Gastrocnemius medialis (tissue), 4 donors: ENCODE measurements at regions not wholly inside any gene's neighbourhood (a gene's known extent, or its start where the extent isn't known, plus 50 kb on each side); places are given as distances from the start of the nearest gene placed in this dataset.

ENCODE experiments used
- ATAC-seq, 2 donors: fragments of 150-250 bp; one replicate each; pipeline ENCODE4 v1.9.1; 2016
- DNase-seq, 2 donors: peaks; one replicate each; pipeline ENCODE4 v3.0.0-alpha.2; 2019
- H3K27ac ChIP-seq, 4 donors: fragments of 200-600 bp; sonication (generic); 1 replicate in 1 of 4; 2 replicates in 3 of 4; pipeline ENCODE4 v1.5.1; 2016 to 2018; ENCODE audit warnings: mild to moderate bottlenecking in 2 of 4, moderate library complexity in 1 of 4
- H3K27me3 ChIP-seq, 3 donors: fragments of 200-600 bp; sonication (generic) in 2 of 3; 1 replicate in 1 of 3; 2 replicates in 2 of 3; pipeline versions ENCODE4 v1.5.1 to v1.6.0; 2016 to 2019; ENCODE audit warnings: mild to moderate bottlenecking in 1 of 3, moderate library complexity in 1 of 3
- H3K36me3 ChIP-seq, 2 donors: fragments of 200-600 bp; sonication (generic) in 1 of 2; one replicate each; pipeline ENCODE4 v1.5.1; 2017 to 2018
- H3K4me1 ChIP-seq, 2 donors: fragments of 200-600 bp; sonication (generic) in 1 of 2; one replicate each; pipeline ENCODE4 v1.5.1; 2016 to 2017; ENCODE audit warnings: mild to moderate bottlenecking in 2 of 2
- H3K4me3 ChIP-seq, 4 donors: fragments of 200-600 bp; sonication (generic) in 3 of 4; 1 replicate in 1 of 4; 2 replicates in 3 of 4; pipeline ENCODE4 v1.5.1; 2016 to 2019; ENCODE audit warnings: mild to moderate bottlenecking in 2 of 4
- H3K9me3 ChIP-seq, 3 donors: fragments of 200-600 bp; sonication (generic) in 2 of 3; 1 replicate in 1 of 3; 2 replicates in 2 of 3; pipeline ENCODE4 v1.5.1; 2016 to 2019
- POLR2A ChIP-seq, 2 donors: fragments of 450-650 bp; IDR thresholded peaks; one replicate each; pipeline ENCODE4 v1.6.1; 2017; ENCODE audit warnings: antibody characterized with exemption in 2 of 2, mild to moderate bottlenecking in 2 of 2, moderate library complexity in 2 of 2
- in situ Hi-C, 4 donors: fragments of 200-750 bp; cut with MboI; loops; one replicate each; pipeline versions ENCODE4 v1.15.0 to v1.8.0; 2017; ENCODE audit warnings: low sequenced_read_pairs in 4 of 4
- intact Hi-C: fragments of 100-400 bp; cut with DNase I; formaldehyde crosslinking; loops from one replicate; pipeline ENCODE4 v1.15.1; 2023; ENCODE audit warnings: low total_unique reads
- TF ChIP-seq, protein P1 (sequence below), 5 experiments: fragments of 450-650 bp in 3 of 5; fragments of 200-600 bp in 2 of 5; sonication (generic) in 2 of 5; IDR thresholded peaks in 4 of 5; conservative IDR thresholded peaks in 1 of 5; 1 replicate in 4 of 5; 2 replicates in 1 of 5; pipeline ENCODE4 v1.5.1; 2016 to 2019; ENCODE audit warnings: antibody characterized with exemption in 5 of 5, mild to moderate bottlenecking in 3 of 5, moderate library complexity in 3 of 5

DNA sequence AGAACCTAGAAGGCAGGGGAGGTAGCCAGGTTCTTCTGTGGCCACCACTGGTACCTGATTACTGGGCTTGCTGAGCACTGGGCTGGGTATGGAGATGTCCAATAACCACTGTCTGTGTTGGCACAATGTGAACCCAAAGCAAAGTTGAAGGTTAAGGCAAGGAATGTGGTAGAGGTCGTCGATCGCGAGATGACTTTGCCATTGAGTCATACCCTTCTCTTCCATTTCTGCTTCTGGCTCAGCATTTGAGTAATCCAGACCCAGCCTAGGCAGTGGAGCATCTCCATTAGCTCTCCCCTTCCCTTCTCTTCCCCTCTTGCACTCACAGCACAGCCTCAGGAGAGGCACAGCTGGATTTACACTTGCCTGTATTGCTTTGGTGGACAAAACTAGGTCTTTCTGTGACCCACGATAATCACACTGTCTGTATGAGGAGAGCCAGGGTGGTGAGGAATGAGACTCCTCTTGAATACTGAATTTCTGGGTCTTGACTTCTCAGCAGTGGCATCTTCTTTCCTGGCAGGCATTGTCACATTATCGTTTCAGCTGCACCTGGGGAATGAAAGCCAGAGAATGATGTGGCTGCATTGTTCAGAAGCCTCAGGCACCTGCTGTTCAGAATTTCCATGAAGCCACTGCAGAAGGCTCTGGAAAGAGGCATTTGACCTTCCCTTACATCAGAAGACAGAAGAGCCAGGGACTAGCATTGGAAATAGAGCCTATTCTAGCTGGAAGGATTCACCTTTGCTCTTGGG is 272.6 kb downstream of the PDCD6IP start:
- in situ Hi-C loops (no loop called here), intact Hi-C loops (no loop called here)
- ATAC-seq (no peak), DNase-seq (no peak)
- Histone ChIP-seq H3K27me3 (no peaks in the 10 kb centered on the region), H3K27ac (no peak overlapping the region), H3K9me3 (no peaks in the 10 kb centered on the region), H3K4me3 (no peak overlapping the region), H3K36me3 (no peaks in the 10 kb centered on the region), H3K4me1 (no peaks in the 10 kb centered on the region)
- TF ChIP-seq, protein P1, sequence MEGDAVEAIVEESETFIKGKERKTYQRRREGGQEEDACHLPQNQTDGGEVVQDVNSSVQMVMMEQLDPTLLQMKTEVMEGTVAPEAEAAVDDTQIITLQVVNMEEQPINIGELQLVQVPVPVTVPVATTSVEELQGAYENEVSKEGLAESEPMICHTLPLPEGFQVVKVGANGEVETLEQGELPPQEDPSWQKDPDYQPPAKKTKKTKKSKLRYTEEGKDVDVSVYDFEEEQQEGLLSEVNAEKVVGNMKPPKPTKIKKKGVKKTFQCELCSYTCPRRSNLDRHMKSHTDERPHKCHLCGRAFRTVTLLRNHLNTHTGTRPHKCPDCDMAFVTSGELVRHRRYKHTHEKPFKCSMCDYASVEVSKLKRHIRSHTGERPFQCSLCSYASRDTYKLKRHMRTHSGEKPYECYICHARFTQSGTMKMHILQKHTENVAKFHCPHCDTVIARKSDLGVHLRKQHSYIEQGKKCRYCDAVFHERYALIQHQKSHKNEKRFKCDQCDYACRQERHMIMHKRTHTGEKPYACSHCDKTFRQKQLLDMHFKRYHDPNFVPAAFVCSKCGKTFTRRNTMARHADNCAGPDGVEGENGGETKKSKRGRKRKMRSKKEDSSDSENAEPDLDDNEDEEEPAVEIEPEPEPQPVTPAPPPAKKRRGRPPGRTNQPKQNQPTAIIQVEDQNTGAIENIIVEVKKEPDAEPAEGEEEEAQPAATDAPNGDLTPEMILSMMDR (IDR thresholded peaks at IDR 0.05 in 4 of 5, conservative IDR thresholded peaks at IDR 0.05 in 1 of 5): no peak
- TF ChIP-seq POLR2A (IDR thresholded peaks at IDR 0.05): no peak

DNA sequence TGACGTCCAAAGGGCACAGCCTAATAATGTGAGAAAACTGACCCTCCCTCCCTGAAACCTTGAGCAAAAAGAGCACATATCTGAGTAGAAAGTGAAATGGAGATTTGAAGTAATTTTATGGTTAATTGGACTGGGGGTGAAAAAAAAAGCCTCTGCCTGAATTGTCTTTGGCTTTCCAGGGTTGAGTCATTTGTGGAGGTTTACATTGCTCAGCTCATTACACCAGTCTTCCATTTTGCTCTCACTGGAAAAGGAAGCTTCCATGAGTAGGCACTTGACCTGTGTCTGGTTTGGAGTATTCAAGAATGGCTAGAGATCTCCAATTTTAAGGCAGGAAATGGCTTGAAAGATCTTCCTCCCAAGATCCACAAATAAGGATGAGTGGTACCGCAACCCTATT is 273.9 kb downstream of the PDCD6IP start:
- Histone ChIP-seq H3K27ac (no peak overlapping the region), H3K36me3 (no peaks in the 10 kb centered on the region), H3K4me3 (no peak overlapping the region), H3K27me3 (no peaks in the 10 kb centered on the region), H3K4me1 (no peaks in the 10 kb centered on the region), H3K9me3 (no peaks in the 10 kb centered on the region)
- ATAC-seq (no peak), DNase-seq (no peak)
- intact Hi-C loops (no loop called here), in situ Hi-C loops (no loop called here)
- no peak for TF ChIP-seq POLR2A (IDR thresholded peaks at IDR 0.05)
- TF ChIP-seq, protein P1 (IDR thresholded peaks at IDR 0.05 in 4 of 5, conservative IDR thresholded peaks at IDR 0.05 in 1 of 5): no peak

DNA sequence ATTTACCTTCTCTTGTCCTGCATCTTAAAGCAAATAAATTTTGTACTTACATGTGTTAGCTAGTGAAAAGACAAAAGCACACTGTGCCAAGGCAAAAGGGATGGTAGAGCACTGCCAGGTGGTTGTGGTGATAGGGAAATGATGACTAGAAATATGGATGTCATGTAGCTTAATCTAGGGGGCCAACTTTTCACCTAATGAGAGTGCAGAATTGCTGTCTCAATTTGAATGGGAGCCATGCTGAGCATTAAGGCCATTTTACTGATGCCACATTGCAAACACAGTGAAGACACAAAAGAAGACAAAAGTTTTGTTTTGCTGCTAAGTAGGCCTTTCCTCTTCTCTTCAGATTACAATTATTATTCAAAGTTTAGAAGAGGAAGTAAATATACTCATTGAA is 274.7 kb downstream of the PDCD6IP start:
- DNase-seq: no peak
- intact Hi-C loops: no loop called here

DNA sequence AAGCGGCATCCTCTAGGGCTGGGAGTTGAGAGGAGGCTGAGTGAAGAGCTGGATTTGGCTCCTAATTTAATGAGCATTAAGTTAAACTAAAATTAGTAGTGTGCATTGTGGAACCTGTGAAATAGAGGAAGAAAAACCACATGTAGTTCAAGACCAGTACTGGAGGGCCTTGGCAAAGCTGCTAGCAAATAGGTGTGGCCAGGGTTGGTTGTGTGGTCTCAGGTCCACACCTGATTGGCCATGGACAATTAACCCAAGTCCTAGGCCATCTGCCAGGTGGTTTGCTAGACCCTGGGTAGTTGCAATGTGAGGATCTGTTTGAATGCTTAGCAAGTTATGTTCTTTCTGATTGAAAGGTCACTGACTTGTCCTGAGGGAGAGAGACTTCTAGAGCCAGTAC is 275.5 kb downstream of the PDCD6IP start:
- Histone ChIP-seq H3K27ac (no peak overlapping the region), H3K27me3 (no peaks in the 10 kb centered on the region), H3K36me3 (no peaks in the 10 kb centered on the region), H3K9me3 (no peaks in the 10 kb centered on the region), H3K4me1 (no peaks in the 10 kb centered on the region), H3K4me3 (no peak overlapping the region)
- intact Hi-C loops: no loop called here
- no peak for DNase-seq
- TF ChIP-seq, protein P1 (IDR thresholded peaks at IDR 0.05 in 4 of 5, conservative IDR thresholded peaks at IDR 0.05 in 1 of 5): no peak
- no peak for TF ChIP-seq POLR2A (IDR thresholded peaks at IDR 0.05)
- in situ Hi-C loops: no loop called here
- no peak for ATAC-seq

More for the DNA sequence above, 274.7 kb downstream of the PDCD6IP start:
- H3K4me1 ChIP-seq: no peaks in the 10 kb centered on the region
- H3K4me3 ChIP-seq: no peak overlapping the region
- H3K27ac ChIP-seq: no peak overlapping the region
- no peaks in the 10 kb centered on the region for H3K36me3 ChIP-seq
- in situ Hi-C loops: no loop called here
- no peaks in the 10 kb centered on the region for H3K27me3 ChIP-seq
- TF ChIP-seq, protein P1 (IDR thresholded peaks at IDR 0.05 in 4 of 5, conservative IDR thresholded peaks at IDR 0.05 in 1 of 5): no peak
- no peak for TF ChIP-seq POLR2A (IDR thresholded peaks at IDR 0.05)
- ATAC-seq: no peak
- H3K9me3 ChIP-seq: no peaks in the 10 kb centered on the region

DNA sequence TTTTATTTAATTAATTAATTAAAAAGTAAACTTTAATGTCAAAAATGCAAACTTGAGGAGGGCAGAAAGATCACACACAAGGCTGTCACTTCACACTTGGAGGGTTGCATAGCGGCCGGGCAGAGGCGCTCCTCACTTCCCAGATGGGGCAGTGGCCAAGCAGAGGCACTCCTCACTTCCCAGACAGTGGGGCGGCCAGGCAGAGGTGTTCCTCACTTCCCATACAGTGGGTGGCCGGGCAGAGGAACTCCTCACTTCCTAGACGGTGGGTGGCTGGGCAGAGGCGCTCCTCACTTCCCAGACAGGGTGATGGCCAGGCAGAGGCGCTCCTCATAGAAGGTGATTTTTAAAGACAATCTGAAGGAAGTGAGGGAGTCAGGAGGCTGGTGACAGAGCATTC is 277.5 kb downstream of the PDCD6IP start:
- Histone ChIP-seq H3K36me3 (no peaks in the 10 kb centered on the region), H3K27me3 (no peaks in the 10 kb centered on the region), H3K9me3 (no peaks in the 10 kb centered on the region), H3K27ac (no peak overlapping the region), H3K4me1 (no peaks in the 10 kb centered on the region), H3K4me3 (no peak overlapping the region)
- no peak for ATAC-seq
- TF ChIP-seq POLR2A (IDR thresholded peaks at IDR 0.05): no peak
- TF ChIP-seq, protein P1 (IDR thresholded peaks at IDR 0.05 in 4 of 5, conservative IDR thresholded peaks at IDR 0.05 in 1 of 5): no peak
- intact Hi-C loops: no loop called here
- in situ Hi-C loops: no loop called here
- DNase-seq: no peak
